GM12891 (cell line): ENCODE measurements at regions not wholly inside any gene's neighbourhood (a gene's known extent, or its start where the extent isn't known, plus 50 kb on each side); places are given as distances from the start of the nearest gene placed in this dataset.

ENCODE experiments used
- POLR2A ChIP-seq: IDR thresholded peaks from 2 replicates; pipeline ENCODE4 v1.6.1; 2011; ENCODE audit warnings: low read depth, low read length, control low read depth
- POLR2AphosphoS5 ChIP-seq: IDR thresholded peaks from 2 replicates; pipeline ENCODE4 v1.6.1; 2011; ENCODE audit warnings: low read depth, low read length, control low read depth

DNA sequence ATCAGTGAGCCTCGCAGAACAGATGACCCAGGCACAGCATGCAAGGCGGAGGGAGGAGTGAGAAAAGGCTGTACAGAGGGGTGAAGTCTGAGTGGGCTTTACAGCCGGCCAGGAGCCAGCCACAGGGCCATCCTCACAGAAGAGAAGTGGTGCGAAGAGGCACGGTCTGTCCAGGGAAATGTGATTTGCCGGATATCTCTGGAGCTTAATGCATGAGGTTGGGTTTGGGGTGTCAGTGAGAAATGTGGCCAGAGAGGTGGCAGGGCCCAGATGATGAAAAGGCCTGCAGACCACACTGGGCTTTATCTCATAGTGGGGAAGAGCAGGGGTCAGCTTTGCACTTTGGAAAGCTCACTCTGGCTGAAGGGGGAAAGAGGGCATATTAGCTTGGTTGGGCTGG is 255.2 kb downstream of the BUD13 start:
- no peak for TF ChIP-seq POLR2A
- TF ChIP-seq POLR2AphosphoS5, result no peak
